Esophagus muscularis mucosa (tissue), 4 donors: ENCODE measurements at regions not wholly inside any gene's neighbourhood (a gene's known extent, or its start where the extent isn't known, plus 50 kb on each side); places are given as distances from the start of the nearest gene placed in this dataset.
"Not testable (repeated sequence)": the region's sequence is repeated elsewhere in the genome, so short reads cannot be mapped to it uniquely, and the experiment has no call there.

Source experiments
- DNase-seq: peaks from one replicate; pipeline ENCODE4 v3.0.0-alpha.2; 2017; ENCODE audit errors: extremely low spot score
- H3K27ac ChIP-seq, 4 donors: fragments of 200-600 bp; sonication (generic); replicated peaks in 1 of 4; 1 replicate in 3 of 4; 2 replicates in 1 of 4; pipeline ENCODE4 v1.5.1; 2016 to 2019; ENCODE audit warnings: mild to moderate bottlenecking in 1 of 4
- H3K27me3 ChIP-seq, 4 donors: fragments of 200-600 bp; sonication (generic); one replicate each; pipeline versions ENCODE4 v1.5.1 to v1.6.0; 2016 to 2019
- H3K36me3 ChIP-seq, 4 donors: fragments of 200-600 bp; sonication (generic); one replicate each; pipeline ENCODE4 v1.5.1; 2016 to 2019
- H3K4me1 ChIP-seq, 4 donors: fragments of 200-600 bp; sonication (generic); one replicate each; pipeline ENCODE4 v1.5.1; 2016 to 2019
- H3K4me3 ChIP-seq, 4 donors: fragments of 200-600 bp; sonication (generic); 1 replicate in 2 of 4; 2 replicates in 2 of 4; pipeline ENCODE4 v1.5.1; 2016 to 2019; ENCODE audit warnings: mild to moderate bottlenecking in 4 of 4, moderate library complexity in 1 of 4
- H3K9me3 ChIP-seq, 4 donors: fragments of 200-600 bp; sonication (generic); 1 replicate in 3 of 4; 2 replicates in 1 of 4; pipeline ENCODE4 v1.5.1; 2016 to 2019
- CTCF ChIP-seq, 3 experiments: fragments of 200-600 bp in 2 of 3; fragments of 450-650 bp in 1 of 3; sonication (generic) in 2 of 3; IDR thresholded peaks; one replicate each; pipeline ENCODE4 v1.5.1; 2017 to 2019; ENCODE audit warnings: antibody characterized with exemption in 3 of 3, mild to moderate bottlenecking in 2 of 3, moderate library complexity in 1 of 3
- EP300 ChIP-seq: sonication (generic); formaldehyde crosslinking; IDR thresholded peaks from one replicate; pipeline ENCODE4 v1.6.1; 2017; ENCODE audit warnings: antibody characterized with exemption
- POLR2A ChIP-seq: fragments of 450-650 bp; IDR thresholded peaks from one replicate; pipeline ENCODE4 v1.6.1; 2017; ENCODE audit warnings: antibody characterized with exemption, moderate library complexity, mild to moderate bottlenecking, low read depth
- POLR2AphosphoS5 ChIP-seq, 2 donors: sonication (generic); formaldehyde crosslinking; IDR thresholded peaks; one replicate each; pipeline ENCODE4 v1.6.1; 2017; ENCODE audit warnings: antibody characterized with exemption in 2 of 2
- WGBS: methylation state at CpG from one replicate; pipeline ENCODE4 v1.1.5; 2018; 5-methylcytosine and 5-hydroxymethylcytosine counted together
- intact Hi-C: fragments of 100-400 bp; cut with DNase I; formaldehyde crosslinking; loops from one replicate; pipeline ENCODE4 v1.15.1; 2023

DNA sequence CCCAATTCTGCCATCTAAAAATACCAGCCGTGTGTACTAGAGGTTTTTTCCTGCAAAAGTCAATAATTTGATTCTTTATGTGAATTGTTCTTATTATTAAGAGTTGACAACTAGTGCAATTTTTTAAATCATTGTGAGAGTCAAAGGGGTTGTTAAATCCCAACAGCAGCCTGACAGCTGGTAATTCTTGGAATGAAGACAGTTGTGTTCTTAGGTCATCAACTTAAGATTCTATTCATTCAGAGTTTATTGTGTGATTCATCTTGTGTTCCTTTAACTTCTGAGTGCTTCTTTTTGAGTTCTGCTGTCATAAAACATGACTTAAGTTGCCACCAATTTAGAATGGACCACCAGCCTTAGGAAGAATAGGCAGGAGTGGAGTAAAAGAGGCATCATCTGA, 329.0 kb downstream of the NAF1 start:
- H3K27me3 ChIP-seq: no peaks in the 10 kb centered on the region
- no peak for DNase-seq
- no peak overlapping the region for H3K27ac ChIP-seq
- WGBS: 73% methylated on average over 1 of the region's 1 CpG
- H3K36me3 ChIP-seq: no peaks in the 10 kb centered on the region
- H3K4me1 ChIP-seq: no peaks in the 10 kb centered on the region
- no peak overlapping the region for H3K4me3 ChIP-seq
- H3K9me3 ChIP-seq: no peaks in the 10 kb centered on the region
- no peak for TF ChIP-seq POLR2AphosphoS5 (IDR thresholded peaks at IDR 0.05)
- no peak for TF ChIP-seq POLR2A
- TF ChIP-seq EP300: no peak
- no peak for TF ChIP-seq CTCF (IDR thresholded peaks at IDR 0.05)
- intact Hi-C loops: no loop called here

GRCh38 chr4:162837241-162837640, 329.4 kb downstream of the NAF1 start:
- Histone ChIP-seq H3K4me3 (no peak overlapping the region), H3K4me1 (no peaks in the 10 kb centered on the region), H3K27me3 (no peaks in the 10 kb centered on the region), H3K9me3 (no peaks in the 10 kb centered on the region), H3K27ac (no peak overlapping the region), H3K36me3 (no peaks in the 10 kb centered on the region)
- intact Hi-C loops: no loop called here
- TF ChIP-seq POLR2AphosphoS5 (IDR thresholded peaks at IDR 0.05): no peak
- no peak for TF ChIP-seq CTCF (IDR thresholded peaks at IDR 0.05)
- no peak for TF ChIP-seq EP300
- TF ChIP-seq POLR2A: no peak
- 72% methylated on average over 1 of the region's 1 CpG for WGBS
- DNase-seq: no peak

DNA sequence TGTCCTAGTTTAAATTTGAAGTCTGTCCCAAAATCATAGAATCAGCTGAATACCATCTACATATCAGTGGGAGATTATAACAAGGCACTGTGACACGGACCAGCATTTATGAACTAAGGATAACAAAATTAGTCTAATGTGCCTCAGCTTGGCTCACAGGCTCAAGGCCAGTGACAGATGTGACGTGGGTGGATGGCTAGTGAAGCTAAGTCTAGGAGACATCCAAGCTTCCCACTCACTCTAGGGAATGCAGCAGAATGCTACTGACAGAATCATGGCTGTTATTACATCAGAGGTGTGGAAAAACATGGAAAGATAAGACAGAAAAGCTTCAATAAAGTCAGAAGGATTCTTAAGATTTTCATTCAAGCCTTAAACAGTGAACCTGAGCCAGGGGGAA, 329.9 kb downstream of the NAF1 start:
- TF ChIP-seq EP300: no peak
- no peak for TF ChIP-seq POLR2A
- TF ChIP-seq CTCF (IDR thresholded peaks at IDR 0.05): no peak
- no peak for TF ChIP-seq POLR2AphosphoS5 (IDR thresholded peaks at IDR 0.05)
- 60% methylated on average over 2 of the region's 2 CpGs for WGBS
- no peak for DNase-seq
- intact Hi-C loops: no loop called here
- H3K27ac ChIP-seq: no peak overlapping the region
- no peak overlapping the region for H3K4me3 ChIP-seq
- no peaks in the 10 kb centered on the region for H3K36me3 ChIP-seq
- H3K4me1 ChIP-seq: no peaks in the 10 kb centered on the region
- no peaks in the 10 kb centered on the region for H3K27me3 ChIP-seq
- H3K9me3 ChIP-seq: no peaks in the 10 kb centered on the region

GRCh38 chr4:162836258-162836657, 330.4 kb downstream of the NAF1 start:
- WGBS: 82% methylated on average over 6 of the region's 6 CpGs
- H3K27ac ChIP-seq, H3K9me3 ChIP-seq, H3K4me1 ChIP-seq, H3K4me3 ChIP-seq, H3K36me3 ChIP-seq, H3K27me3 ChIP-seq, DNase-seq, intact Hi-C loops: not testable (repeated sequence)

GRCh38 chr4:162830899-162831298, 335.8 kb downstream of the NAF1 start:
- Histone ChIP-seq H3K4me3 (no peak overlapping the region), H3K27ac (no peak overlapping the region), H3K27me3 (no peaks in the 10 kb centered on the region), H3K4me1 (no peaks in the 10 kb centered on the region), H3K36me3 (no peaks in the 10 kb centered on the region), H3K9me3 (no peaks in the 10 kb centered on the region)
- 93% methylated on average over 3 of the region's 3 CpGs for WGBS
- DNase-seq: no peak
- intact Hi-C loops: no loop called here
- TF ChIP-seq POLR2AphosphoS5 (IDR thresholded peaks at IDR 0.05): no peak
- no peak for TF ChIP-seq EP300
- TF ChIP-seq POLR2A: no peak
- no peak for TF ChIP-seq CTCF (IDR thresholded peaks at IDR 0.05)

DNA sequence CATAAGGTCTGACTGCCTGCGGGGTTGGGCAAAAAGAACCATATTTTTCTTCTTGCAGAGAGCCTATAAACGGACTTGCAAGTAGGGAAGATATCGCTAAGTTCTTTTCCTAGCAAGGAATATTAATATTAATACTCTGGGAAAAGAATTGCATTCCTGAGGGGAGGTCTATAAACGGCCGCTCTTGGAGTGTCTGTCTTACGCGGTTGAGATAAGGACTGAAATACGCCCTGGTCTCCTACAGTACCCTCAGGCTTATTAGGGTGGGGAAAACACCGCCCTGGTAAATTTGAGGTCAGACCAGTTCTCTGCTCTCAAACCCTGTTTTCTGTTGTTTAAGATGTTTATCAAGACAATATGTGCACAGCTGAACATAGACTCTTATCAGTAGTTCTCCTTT, 349.3 kb downstream of the NAF1 start:
- intact Hi-C loops, H3K27me3 ChIP-seq, H3K36me3 ChIP-seq, DNase-seq, H3K27ac ChIP-seq, H3K4me1 ChIP-seq, H3K4me3 ChIP-seq: not testable (repeated sequence)
- 94% methylated on average over 9 of the region's 9 CpGs for WGBS
- H3K9me3 ChIP-seq: peaks cover 0 to 11% (median 4%) of the 10 kb centered on the region in 4 donors
